ENCODE measurements at regions not wholly inside any gene's neighbourhood (a gene's known extent, or its start where the extent isn't known, plus 50 kb on each side); places are given as distances from the start of the nearest gene placed in this dataset.
"Not testable (repeated sequence)": the region's sequence is repeated elsewhere in the genome, so short reads cannot be mapped to it uniquely, and the experiment has no call there.

- DNase-seq (ENCODE audit: low read depth, low spot score), result no peak
Observed at GRCh38 chr5:143955141-143955540, 143.2 kb downstream of the HMHB1 start.

DNA sequence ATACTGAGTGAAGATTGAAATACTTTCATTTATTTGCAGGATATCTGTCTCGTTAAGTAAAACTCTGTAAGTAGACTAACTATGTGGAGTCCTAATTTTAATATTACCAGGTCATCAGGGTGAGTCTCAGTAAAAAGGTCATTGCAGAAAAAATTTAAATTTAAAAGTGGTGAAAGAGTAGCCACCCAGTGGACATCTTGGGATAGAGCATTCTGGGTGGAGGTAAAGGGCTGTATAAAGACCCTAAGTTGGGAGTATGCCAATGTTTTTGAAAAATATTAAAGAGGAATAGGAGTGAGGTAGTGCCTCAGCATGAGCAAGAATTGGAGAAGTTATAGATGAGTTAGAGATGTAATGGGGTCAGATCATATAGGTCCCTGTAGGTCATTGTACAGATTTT, 145.5 kb downstream of the HMHB1 start:
- DNase-seq (ENCODE audit: low read depth, low spot score), result no peak

GRCh38 chr5:143962201-143962600, 150.2 kb downstream of the HMHB1 start:
- DNase-seq (ENCODE audit: low read depth, low spot score), result no peak

- DNase-seq (ENCODE audit: low read depth, low spot score), result no peak
Observed at GRCh38 chr5:143964919-143965318, 153.0 kb downstream of the HMHB1 start.

DNA sequence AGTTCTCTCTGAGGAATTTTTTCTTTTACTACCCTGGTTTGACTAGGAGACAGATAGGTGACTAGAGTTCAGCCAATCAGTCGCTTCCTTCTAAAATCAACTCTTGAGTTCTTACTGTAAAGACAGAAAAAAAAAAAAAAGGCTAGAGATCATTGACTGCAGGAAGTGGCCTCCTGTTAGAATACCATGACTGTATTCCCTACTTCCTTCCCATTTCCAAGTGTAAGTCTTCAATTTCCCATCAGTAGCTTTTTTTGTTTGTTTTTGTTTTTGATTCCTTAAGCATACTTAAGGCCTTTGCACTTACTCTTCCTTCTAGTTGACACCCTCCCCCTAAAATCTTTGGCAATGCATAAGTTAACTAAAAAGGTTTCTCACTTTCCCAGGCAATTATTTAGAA, 154.3 kb downstream of the HMHB1 start:
- no peak for DNase-seq (ENCODE audit: low read depth, low spot score)

GRCh38 chr5:143968071-143968878, 156.3 kb downstream of the HMHB1 start:
- DNase-seq (ENCODE audit: low read depth, low spot score), result peak; percentile 20

GRCh38 chr5:143970159-143970558, 158.2 kb downstream of the HMHB1 start:
- no peak for DNase-seq (ENCODE audit: low read depth, low spot score)

GRCh38 chr5:143972068-143972467, 160.1 kb downstream of the HMHB1 start:
- DNase-seq (ENCODE audit: low read depth, low spot score), result no peak

DNA sequence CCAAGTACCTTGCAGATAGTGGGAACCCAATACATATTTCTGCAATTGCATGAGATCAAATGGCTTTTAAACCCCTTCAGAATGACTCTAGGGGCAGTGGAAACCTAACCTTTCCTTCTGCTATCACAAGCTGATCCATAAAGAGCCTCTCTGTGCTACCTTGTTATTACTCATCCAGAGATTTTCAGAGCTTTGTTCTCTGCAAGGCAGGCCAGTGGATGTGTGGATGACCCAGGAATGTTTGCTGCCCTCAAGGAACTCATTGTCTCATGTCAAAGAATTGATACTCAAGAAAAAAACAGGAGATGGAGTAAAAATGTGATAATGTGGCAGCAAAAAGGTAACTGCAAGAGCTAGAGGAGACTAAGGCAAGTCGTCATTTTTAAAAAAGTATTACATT, 164.1 kb downstream of the HMHB1 start:
- DNase-seq (ENCODE audit: low read depth, low spot score), result no peak

- DNase-seq (ENCODE audit: low read depth, low spot score), result no peak
Observed at GRCh38 chr5:143977891-143978461, 166.0 kb downstream of the HMHB1 start.

- no peak for DNase-seq (ENCODE audit: low read depth, low spot score)
Observed at GRCh38 chr5:143979044-143979690, 167.2 kb downstream of the HMHB1 start.

DNA sequence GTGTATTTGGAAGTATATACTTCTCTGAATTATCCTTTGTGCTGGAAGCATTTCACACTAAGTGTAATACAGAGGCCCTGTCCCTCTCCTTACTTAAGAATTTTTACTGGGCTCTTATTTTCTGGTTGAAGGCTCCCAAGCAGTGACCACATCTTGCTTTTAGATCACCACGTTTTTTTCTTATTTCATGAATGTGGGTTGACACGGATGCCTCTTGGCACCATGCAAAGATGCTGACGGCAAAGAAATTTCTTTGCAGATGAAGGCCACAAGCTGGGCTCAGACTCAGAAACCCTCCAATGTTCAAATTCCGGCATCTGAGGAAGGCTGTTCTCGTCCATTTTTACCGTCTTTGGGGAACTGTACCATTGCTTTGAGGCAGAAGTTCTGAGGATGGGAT, 168.5 kb downstream of the HMHB1 start:
- no peak for DNase-seq (ENCODE audit: low read depth, low spot score)

- DNase-seq (ENCODE audit: low read depth, low spot score), result not testable (repeated sequence)
Observed at GRCh38 chr5:143982957-143983356, 171.0 kb downstream of the HMHB1 start.

- no peak for DNase-seq (ENCODE audit: low read depth, low spot score)
Observed at GRCh38 chr5:143985832-143986515, 174.0 kb downstream of the HMHB1 start.

DNA sequence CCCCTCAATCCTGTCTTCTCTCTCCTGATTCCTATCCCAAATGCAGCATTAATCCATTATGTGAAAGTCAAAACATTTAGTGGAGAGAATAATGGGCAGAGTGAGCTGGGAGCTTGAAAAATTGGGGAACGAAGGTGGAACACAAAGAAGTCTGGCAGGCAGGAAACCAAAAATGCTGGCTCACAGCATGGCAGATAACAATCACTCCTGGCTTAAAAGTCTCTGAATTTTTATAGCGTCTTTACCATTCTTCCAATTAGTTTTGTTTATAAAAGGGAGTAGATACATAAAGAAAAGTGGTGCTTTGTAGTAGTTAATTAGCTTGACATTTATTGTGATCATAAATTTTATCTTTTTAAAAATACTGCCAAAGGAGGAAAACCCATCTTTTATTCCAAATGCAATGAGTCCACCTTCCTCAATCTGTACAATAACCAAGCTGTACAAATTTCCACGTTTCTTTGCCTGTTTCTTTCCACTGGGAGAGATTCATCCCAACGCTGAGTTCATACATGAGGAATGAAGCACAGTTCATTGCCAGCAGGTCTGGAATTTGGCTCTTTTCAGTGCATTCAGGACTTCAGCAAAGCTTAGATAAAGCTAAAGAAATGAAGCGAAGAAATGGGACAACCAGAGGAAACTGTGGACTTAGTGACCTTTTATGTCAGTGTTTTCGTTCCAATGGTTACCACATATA, 174.7 kb downstream of the HMHB1 start:
- DNase-seq (ENCODE audit: low read depth, low spot score), result no peak

DNA sequence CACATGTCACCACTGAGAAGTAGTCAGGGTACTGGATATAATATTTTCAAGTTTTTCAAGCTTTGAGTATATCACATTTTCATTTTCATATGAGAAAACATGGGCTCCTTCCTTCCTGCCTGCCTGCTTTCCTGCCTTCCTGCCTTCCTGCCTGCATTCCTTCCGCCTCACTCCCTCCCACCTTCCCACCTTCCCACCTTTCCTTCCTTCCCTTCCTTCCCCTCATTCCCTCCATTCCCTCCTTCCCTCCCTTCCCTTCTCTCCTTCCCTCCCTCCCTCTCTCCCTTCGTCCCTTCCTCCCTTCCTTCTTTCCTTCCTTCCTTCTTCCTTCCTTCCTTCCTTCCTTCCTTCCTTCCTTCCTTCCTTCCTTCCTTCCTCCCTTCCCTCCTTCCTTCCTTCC, 175.3 kb downstream of the HMHB1 start:
- DNase-seq (ENCODE audit: low read depth, low spot score), result no peak

DNA sequence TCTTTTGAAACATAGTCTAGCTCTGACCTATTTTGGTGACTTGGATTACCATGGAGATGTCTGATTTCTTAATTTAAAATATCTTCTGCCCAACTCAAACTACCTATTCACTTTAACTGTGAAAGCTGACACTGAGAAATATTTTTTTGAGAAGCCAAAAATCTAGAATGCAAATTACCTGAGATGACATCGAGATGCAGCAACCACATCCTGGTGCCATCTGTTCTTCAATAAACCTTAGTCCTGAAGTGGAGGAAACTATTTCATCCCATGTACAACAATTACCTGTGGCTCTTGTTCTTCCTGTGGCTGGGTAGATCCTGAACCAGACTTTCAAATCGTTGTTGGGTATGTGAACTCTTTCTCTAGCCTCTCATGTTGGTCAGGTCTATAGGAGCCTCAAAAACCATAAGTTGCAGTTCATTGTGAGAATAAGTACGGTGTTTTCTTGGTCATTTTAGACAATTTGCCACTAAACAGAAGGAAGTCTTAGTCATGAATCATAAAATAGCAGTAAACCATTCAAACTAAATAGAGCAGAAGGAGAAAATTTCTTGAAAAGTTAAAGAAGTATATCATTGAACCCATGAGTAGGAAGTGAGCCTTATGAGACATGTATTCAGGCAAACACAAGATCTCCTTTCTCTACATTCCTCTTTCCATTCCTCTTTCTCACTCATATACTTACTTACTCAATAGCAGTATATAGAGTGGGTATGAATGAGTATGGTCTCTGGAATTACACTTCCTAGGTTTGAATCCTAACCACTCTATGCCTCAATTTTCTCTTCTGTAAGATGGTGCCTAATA, 176.0 kb downstream of the HMHB1 start:
- no peak for DNase-seq (ENCODE audit: low read depth, low spot score)

DNA sequence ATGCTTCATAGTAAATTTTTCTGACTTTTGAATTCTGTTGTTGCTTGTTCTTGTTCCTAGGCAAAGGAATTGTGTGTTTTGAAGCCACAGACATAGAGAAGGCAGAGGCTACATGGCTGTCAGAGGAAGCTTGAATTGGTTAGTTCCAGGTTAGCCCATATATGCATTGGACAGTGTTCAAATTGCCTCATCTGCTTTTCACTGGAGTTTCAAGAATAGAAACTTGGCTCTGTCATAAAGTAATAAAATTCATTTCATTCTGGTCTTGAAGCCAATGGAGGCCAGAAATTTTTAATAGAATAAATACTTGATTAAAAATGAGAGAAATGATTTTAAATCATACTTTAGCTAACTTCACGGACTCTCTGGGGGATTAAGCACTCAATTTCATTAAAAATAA, 178.0 kb downstream of the YIPF5 start:
- DNase-seq (ENCODE audit: low read depth, low spot score), result no peak

DNA sequence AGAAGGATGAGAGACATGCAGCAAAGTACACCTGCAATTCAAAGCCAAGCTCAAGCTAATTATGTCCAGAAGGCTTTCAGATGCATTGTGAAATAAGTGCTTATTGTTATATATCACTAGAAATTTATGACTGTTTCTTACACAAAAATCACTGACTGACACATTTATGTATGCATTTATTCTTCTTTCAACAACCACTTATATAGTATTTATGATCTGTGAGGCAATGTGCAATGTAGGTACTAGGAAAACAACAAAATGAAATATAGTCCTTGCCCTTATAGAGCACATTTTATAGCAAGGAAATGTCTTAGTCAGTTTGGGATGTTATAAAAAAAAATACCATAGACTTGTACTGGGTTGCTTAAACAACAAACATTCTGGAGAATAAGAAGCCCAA, 167.6 kb downstream of the YIPF5 start:
- no peak for DNase-seq (ENCODE audit: low read depth, low spot score)

DNA sequence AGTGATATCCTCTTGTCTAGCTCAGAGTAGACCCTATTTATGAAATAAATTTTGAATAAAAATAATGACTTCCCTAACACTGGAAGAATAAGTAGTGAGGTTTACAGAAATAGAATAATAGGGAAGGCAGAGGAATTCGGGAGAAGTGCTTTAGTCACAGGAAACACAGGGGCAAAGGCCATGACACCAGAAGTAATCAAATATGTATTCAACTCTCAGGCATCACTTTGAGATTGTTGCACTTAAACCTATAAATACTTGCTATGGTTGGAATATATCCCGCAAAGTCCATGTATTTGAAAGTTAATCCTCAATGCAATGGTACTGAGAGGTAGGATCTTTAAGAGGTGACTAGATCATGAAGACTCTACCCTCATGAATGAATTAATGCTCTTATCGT, 166.8 kb downstream of the YIPF5 start:
- DNase-seq (ENCODE audit: low read depth, low spot score), result no peak

DNA sequence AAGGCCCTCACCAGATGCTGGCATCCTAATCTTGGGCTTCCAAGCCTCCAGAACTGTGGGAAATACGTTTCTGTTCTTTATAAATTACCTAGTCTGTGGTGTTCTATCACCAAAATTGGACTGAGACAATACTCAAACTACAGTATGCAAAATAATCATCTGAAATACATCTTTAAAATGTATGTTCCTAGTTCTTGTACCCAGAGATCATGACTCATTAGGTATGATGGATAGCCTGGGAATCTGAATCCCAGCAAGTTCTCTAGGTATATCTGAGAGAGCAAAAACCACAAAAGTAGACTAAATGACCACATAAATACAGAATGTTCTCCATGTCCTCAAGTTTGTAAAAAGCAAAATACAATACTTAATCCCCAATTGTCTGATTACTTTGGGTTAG, 166.3 kb downstream of the YIPF5 start:
- DNase-seq (ENCODE audit: low read depth, low spot score), result no peak
